KMS-11 (cell line): ENCODE measurements at regions not wholly inside any gene's neighbourhood (a gene's known extent, or its start where the extent isn't known, plus 50 kb on each side); places are given as distances from the start of the nearest gene placed in this dataset.

ENCODE experiments used
- H2AFZ ChIP-seq: fragments of 200-600 bp; sonication (generic); 2 replicates; pipeline ENCODE4 v1.6.1; 2016; ENCODE audit warnings: antibody characterized with exemption, mixed run types, low read depth
- H3K27ac ChIP-seq: fragments of 200-600 bp; sonication (generic); 2 replicates; pipeline ENCODE4 v1.6.1; 2016; ENCODE audit warnings: mild to moderate bottlenecking, mixed run types
- H3K27me3 ChIP-seq: fragments of 200-600 bp; sonication (generic); 2 replicates; pipeline ENCODE4 v1.6.1; 2017; ENCODE audit warnings: mild to moderate bottlenecking, low read depth, mixed run types, moderate library complexity; ENCODE audit not compliant: insufficient read depth
- H3K36me3 ChIP-seq: fragments of 200-600 bp; sonication (generic); 2 replicates; pipeline ENCODE4 v1.6.1; 2017; ENCODE audit warnings: mild to moderate bottlenecking, mixed run types; ENCODE audit not compliant: insufficient read depth
- H3K4me1 ChIP-seq: fragments of 200-600 bp; sonication (generic); 2 replicates; pipeline ENCODE4 v1.6.1; 2016; ENCODE audit warnings: mild to moderate bottlenecking, low read depth, mixed run types; ENCODE audit not compliant: poor library complexity, severe bottlenecking
- H3K4me2 ChIP-seq: fragments of 200-600 bp; sonication (generic); 2 replicates; pipeline ENCODE4 v1.7.0; 2016; ENCODE audit warnings: mild to moderate bottlenecking, mixed run types
- H3K4me3 ChIP-seq: fragments of 200-600 bp; sonication (generic); IDR thresholded peaks from 2 replicates; pipeline ENCODE4 v1.6.1; 2017; ENCODE audit warnings: low read depth, low read length, mixed read lengths; ENCODE audit not compliant: insufficient read depth
- H3K79me2 ChIP-seq: fragments of 200-600 bp; sonication (generic); 2 replicates; pipeline ENCODE4 v1.6.1; 2016; ENCODE audit warnings: low read depth, mixed run types; ENCODE audit not compliant: insufficient read depth
- H3K9ac ChIP-seq: fragments of 200-600 bp; sonication (generic); 2 replicates; pipeline ENCODE4 v1.6.1; 2016; ENCODE audit warnings: mild to moderate bottlenecking, mixed run types
- H4K20me1 ChIP-seq: fragments of 200-600 bp; sonication (generic); 2 replicates; pipeline ENCODE4 v1.6.1; 2016; ENCODE audit warnings: mild to moderate bottlenecking, mixed run types; ENCODE audit not compliant: insufficient read depth
- CTCF ChIP-seq: fragments of 200-600 bp; sonication (generic); conservative IDR thresholded peaks from 2 replicates; pipeline ENCODE4 v1.6.1; 2017; ENCODE audit warnings: low read depth, mild to moderate bottlenecking, antibody characterized with exemption, low read length, moderate library complexity, mixed read lengths

- no peaks in the 10 kb centered on the region for H3K27me3 ChIP-seq
- no peaks in the 10 kb centered on the region for H3K4me1 ChIP-seq
- no peak overlapping the region for H2AFZ ChIP-seq
- no peaks in the 10 kb centered on the region for H3K36me3 ChIP-seq
- H3K79me2 ChIP-seq, result no peaks in the 10 kb centered on the region
- H3K9ac ChIP-seq, result no peak overlapping the region
- no peak overlapping the region for H3K27ac ChIP-seq
- H3K4me3 ChIP-seq, result no peak overlapping the region
- H3K4me2 ChIP-seq, result no peak overlapping the region
- H4K20me1 ChIP-seq, result no peaks in the 10 kb centered on the region
- TF ChIP-seq CTCF, result no peak
Measured at GRCh38 chr2:42900289-42900891, 108.0 kb upstream of the HAAO start.

DNA sequence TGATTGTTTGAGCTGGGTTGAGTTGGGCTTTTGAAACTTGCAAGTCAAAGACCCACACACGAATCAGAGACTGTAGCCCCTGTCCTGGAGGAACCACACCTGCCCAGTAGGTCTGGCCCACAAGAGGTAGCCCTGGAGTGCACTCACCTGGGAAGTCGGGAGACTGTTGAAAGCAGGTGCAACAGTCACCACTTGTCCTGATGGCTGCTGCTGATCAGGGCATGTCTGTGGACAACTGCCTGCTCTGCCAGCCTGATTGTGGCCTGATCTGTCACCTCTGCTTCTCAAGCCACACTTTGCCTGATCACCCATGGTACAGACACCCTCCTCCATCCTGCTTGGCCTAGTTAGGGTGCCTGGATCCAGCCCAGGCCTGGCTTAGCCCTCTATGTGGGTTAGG is 105.0 kb upstream of the HAAO start:
- Histone ChIP-seq H3K36me3 (no peaks in the 10 kb centered on the region), H4K20me1 (no peaks in the 10 kb centered on the region), H3K4me2 (no peak overlapping the region), H2AFZ (no peak overlapping the region), H3K4me1 (no peaks in the 10 kb centered on the region), H3K27ac (no peak overlapping the region), H3K27me3 (no peaks in the 10 kb centered on the region), H3K9ac (no peak overlapping the region), H3K79me2 (no peaks in the 10 kb centered on the region), H3K4me3 (no peak overlapping the region)
- no peak for TF ChIP-seq CTCF

DNA sequence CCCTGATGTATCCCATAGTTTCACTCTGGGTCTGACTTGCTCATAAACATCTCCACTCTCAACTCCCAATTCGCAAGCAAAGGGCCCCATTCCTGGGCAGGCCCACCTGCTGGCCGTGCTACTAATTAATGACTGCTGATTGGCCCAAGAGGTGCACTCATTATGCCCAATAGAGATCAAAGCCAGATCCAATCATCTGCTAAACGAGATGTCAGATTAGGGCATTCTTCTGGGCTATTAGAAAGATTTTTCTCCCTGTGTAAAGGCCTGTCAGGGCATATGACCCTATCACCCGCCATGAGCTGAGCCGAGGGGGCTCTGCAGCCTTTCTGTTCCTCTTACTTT is 103.4 kb upstream of the HAAO start:
- Histone ChIP-seq H3K79me2 (no peaks in the 10 kb centered on the region), H3K27ac (no peak overlapping the region), H4K20me1 (no peaks in the 10 kb centered on the region), H3K9ac (no peak overlapping the region), H3K4me3 (no peak overlapping the region), H3K27me3 (no peaks in the 10 kb centered on the region), H3K4me2 (no peak overlapping the region), H3K4me1 (no peaks in the 10 kb centered on the region), H3K36me3 (no peaks in the 10 kb centered on the region), H2AFZ (no peak overlapping the region)
- no peak for TF ChIP-seq CTCF

DNA sequence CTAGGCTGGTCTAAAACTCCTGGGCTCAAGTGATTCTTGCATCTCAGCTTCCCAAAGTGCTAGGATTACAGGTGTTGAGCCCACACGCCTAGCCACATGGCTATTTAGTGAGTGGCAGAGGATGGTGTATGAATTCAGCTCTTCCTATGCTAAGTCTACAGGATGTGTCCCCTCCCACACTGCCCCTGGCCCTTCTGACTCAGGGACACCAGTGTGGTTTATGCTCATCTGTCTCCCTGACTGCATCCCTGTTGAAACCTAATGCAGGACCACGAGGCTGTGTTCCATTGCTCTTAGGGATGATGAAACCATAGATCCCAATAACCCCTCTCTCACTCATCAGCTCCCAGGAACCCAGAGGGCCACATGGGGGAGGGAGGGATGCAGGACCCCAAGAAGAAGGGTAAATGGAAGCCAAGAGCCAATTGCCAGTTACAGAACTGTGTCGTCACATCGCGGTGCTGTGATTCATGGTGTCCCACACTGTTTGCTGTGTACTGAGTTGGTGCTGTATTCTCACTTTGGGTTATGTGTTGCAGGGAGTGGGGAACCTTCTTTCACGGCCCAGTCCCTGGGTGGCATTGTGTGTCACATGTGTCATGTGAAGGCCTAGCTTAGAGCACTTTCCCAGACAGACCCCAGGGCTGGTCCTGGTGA is 102.9 kb upstream of the HAAO start:
- Histone ChIP-seq H3K79me2 (no peaks in the 10 kb centered on the region), H3K4me1 (no peaks in the 10 kb centered on the region), H4K20me1 (no peaks in the 10 kb centered on the region), H3K4me2 (no peak overlapping the region), H3K27me3 (no peaks in the 10 kb centered on the region), H3K9ac (no peak overlapping the region), H3K27ac (no peak overlapping the region), H3K36me3 (no peaks in the 10 kb centered on the region), H3K4me3 (no peak overlapping the region), H2AFZ (no peak overlapping the region)
- no peak for TF ChIP-seq CTCF
